Endothelial cell of umbilical vein (primary cell): ENCODE measurements at regions not wholly inside any gene's neighbourhood (a gene's known extent, or its start where the extent isn't known, plus 50 kb on each side); places are given as distances from the start of the nearest gene placed in this dataset.

ENCODE experiments used
- BruUV-seq: library from RNA; stranded (reverse); fragments of 400-500 nt; replicated peaks from 2 replicates; lab custom pipeline; 2021; lab: Mats Ljungman, UMichigan
- CTCF ChIA-PET: fragments of 300-600, 350-600 bp; sonication (Branson Sonifier 250); formaldehyde crosslinking; loops from one replicate; lab custom pipeline; 2021; ENCODE audit warnings: antibody characterized with exemption, inconsistent platforms; lab: Charles Lee
- POLR2A ChIA-PET: fragments of 300-600, 350-600 bp; sonication (Branson Sonifier 250); formaldehyde crosslinking; loops from one replicate; lab custom pipeline; 2021; ENCODE audit warnings: antibody characterized with exemption, inconsistent platforms; lab: Charles Lee
- DNase-seq: peaks from one replicate; pipeline ENCODE4 v3.0.0-alpha.2; 2011; ENCODE audit warnings: low read depth, low spot score
- FAIRE-seq: peaks from 2 replicates; lab custom pipeline; 2011; peaks lifted over from hg19 to GRCh38; lab: Jason Lieb, UNC
- H2AFZ ChIP-seq: 2 replicates; pipeline ENCODE4 v1.6.0; 2012; ENCODE audit warnings: low read depth, low read length, control low read depth, inconsistent platforms
- H3K27ac ChIP-seq: 2 replicates; pipeline ENCODE4 v1.5.1; 2011; ENCODE audit warnings: low read depth, mild to moderate bottlenecking, control low read depth, low read length, moderate library complexity; ENCODE audit not compliant: insufficient read depth
- H3K27me3 ChIP-seq, 2 experiments: 2 replicates each; pipeline versions ENCODE4 v1.6.0 to v1.6.1; 2011; ENCODE audit warnings: low read length in 2 of 2, mixed read lengths in 1 of 2; ENCODE audit not compliant: control insufficient read depth in 2 of 2, insufficient read depth in 2 of 2
- H3K36me3 ChIP-seq, 2 experiments: 2 replicates in 1 of 2; 3 replicates in 1 of 2; pipeline ENCODE4 v1.5.1; 2011; ENCODE audit warnings: low read length in 2 of 2, mild to moderate bottlenecking in 1 of 2, moderate library complexity in 1 of 2; ENCODE audit not compliant: control insufficient read depth in 2 of 2, insufficient read depth in 2 of 2; ENCODE audit errors: extremely low read depth in 1 of 2
- H3K4me1 ChIP-seq: 3 replicates; pipeline ENCODE4 v1.5.1; 2011; ENCODE audit warnings: mild to moderate bottlenecking, low read length; ENCODE audit not compliant: control insufficient read depth, insufficient read depth; ENCODE audit errors: extremely low read depth
- H3K4me2 ChIP-seq: 2 replicates; pipeline ENCODE4 v1.6.1; 2011; ENCODE audit warnings: low read length, control low read depth, mixed read lengths; ENCODE audit not compliant: insufficient read depth
- H3K4me3 ChIP-seq, 3 experiments: fragments of 200-600 bp in 1 of 3; sonication (generic), shearing (Covaris generic) in 1 of 3; replicated peaks in 1 of 3; 2 replicates each; pipeline ENCODE4 v1.5.1; 2011 to 2016; ENCODE audit warnings: control low read depth in 3 of 3, low read length in 3 of 3, mild to moderate bottlenecking in 2 of 3, inconsistent platforms in 1 of 3, low read depth in 1 of 3, moderate library complexity in 1 of 3; ENCODE audit not compliant: insufficient read depth in 1 of 3
- H3K79me2 ChIP-seq: 2 replicates; pipeline ENCODE4 v1.6.0; 2012; ENCODE audit warnings: low read length, inconsistent platforms; ENCODE audit not compliant: control insufficient read depth, insufficient read depth
- H3K9ac ChIP-seq: replicated peaks from 2 replicates; pipeline ENCODE3; 2011; ENCODE audit warnings: low read length, control low read depth; ENCODE audit not compliant: insufficient read depth; ENCODE audit errors: extremely low read depth
- H3K9me1 ChIP-seq: replicated peaks from 3 replicates; pipeline ENCODE4 v1.6.0; 2011; ENCODE audit warnings: mild to moderate bottlenecking, low read length; ENCODE audit not compliant: control insufficient read depth, insufficient read depth; ENCODE audit errors: extremely low read depth
- H3K9me3 ChIP-seq: replicated peaks from 2 replicates; pipeline ENCODE4 v1.5.1; 2012; ENCODE audit warnings: low read length, inconsistent platforms; ENCODE audit not compliant: control insufficient read depth, insufficient read depth
- H4K20me1 ChIP-seq: replicated peaks from 2 replicates; pipeline ENCODE3; 2011; ENCODE audit warnings: mild to moderate bottlenecking, low read length; ENCODE audit not compliant: control insufficient read depth, insufficient read depth; ENCODE audit errors: extremely low read depth
- EZH2 ChIP-seq: IDR thresholded peaks from 2 replicates; pipeline ENCODE4 v1.6.1; 2012; ENCODE audit warnings: borderline replicate concordance, low read depth, mild to moderate bottlenecking, moderate library complexity, low read length, inconsistent platforms; ENCODE audit not compliant: severe bottlenecking
- FOS ChIP-seq: IDR thresholded peaks from 2 replicates; pipeline ENCODE4 v1.6.1; 2011; ENCODE audit warnings: mild to moderate bottlenecking, low read length, moderate library complexity, borderline replicate concordance; ENCODE audit not compliant: insufficient read depth
- GATA2 ChIP-seq: IDR thresholded peaks from 2 replicates; pipeline ENCODE4 v1.7.0; 2011; ENCODE audit warnings: low read depth, mild to moderate bottlenecking, moderate library complexity, mixed read lengths, low read length; ENCODE audit not compliant: insufficient read length, insufficient read depth
- JUN ChIP-seq: IDR thresholded peaks from 2 replicates; pipeline ENCODE4 v1.6.1; 2011; ENCODE audit warnings: borderline replicate concordance, low read depth; ENCODE audit not compliant: insufficient read length, insufficient read depth
- MYC ChIP-seq: IDR thresholded peaks from one replicate; pipeline ENCODE4 v1.6.1; 2011; ENCODE audit warnings: mild to moderate bottlenecking, low read depth, low read length
- POLR2A ChIP-seq: IDR thresholded peaks from 2 replicates; pipeline ENCODE4 v1.6.1; 2012; ENCODE audit warnings: low read depth, mild to moderate bottlenecking, control low read depth, low read length
- POLR2AphosphoS5 ChIP-seq: IDR thresholded peaks from 2 replicates; pipeline ENCODE4 v1.6.1; 2012; ENCODE audit warnings: low read depth, mild to moderate bottlenecking, control low read depth, low read length, moderate library complexity; ENCODE audit not compliant: insufficient read depth
- dilution Hi-C: fragments of 300-500 bp; cut with MboI; formaldehyde crosslinking; loops from one replicate; pipeline ENCODE4 v1.15.0; 2019; ENCODE audit warnings: low sequenced_read_pairs; ENCODE audit not compliant: extremely low pct_ligation_motif_present
- intact Hi-C: fragments of 100-400 bp; cut with micrococcal nuclease; formaldehyde crosslinking; loops from one replicate; pipeline ENCODE4 v1.10.0; 2022
- TF ChIP-seq, protein P1 (sequence below), 2 donors: IDR thresholded peaks; 1 replicate in 1 of 2; 2 replicates in 1 of 2; pipeline ENCODE4 v1.5.1; 2011; ENCODE audit warnings: low read length in 2 of 2, mild to moderate bottlenecking in 2 of 2, moderate library complexity in 2 of 2, control low read depth in 1 of 2, inconsistent platforms in 1 of 2, low read depth in 1 of 2; ENCODE audit not compliant: insufficient read depth in 1 of 2; ENCODE audit errors: extremely low read depth in 1 of 2
- TF ChIP-seq, protein P2 (sequence below): IDR thresholded peaks from 2 replicates; pipeline ENCODE4 v1.6.1; 2011; ENCODE audit not compliant: insufficient read depth, insufficient read length

DNA sequence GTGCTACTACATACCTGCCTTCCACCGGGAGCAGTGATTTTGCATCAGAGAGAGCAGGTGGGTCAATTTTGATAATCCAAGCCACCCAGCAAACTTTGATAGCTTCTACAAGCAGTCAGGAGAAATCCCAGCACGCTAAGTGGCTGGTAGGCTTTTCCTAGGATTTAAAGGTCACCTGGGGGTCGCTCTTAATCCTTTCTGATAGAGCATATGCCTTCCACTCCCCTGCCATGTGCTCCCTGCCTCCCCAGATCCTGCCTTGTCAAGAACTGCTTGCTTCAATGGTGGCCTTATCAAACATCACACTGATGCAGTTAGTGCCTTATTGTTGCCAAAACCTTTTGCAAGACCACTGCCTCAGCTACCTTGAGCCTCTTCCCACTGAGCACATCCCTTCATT, 462.3 kb upstream of the MEX3C start:
- Histone ChIP-seq H3K9ac (no peak overlapping the region), H4K20me1 (no peaks in the 10 kb centered on the region), H2AFZ (no peak overlapping the region), H3K4me2 (no peak overlapping the region), H3K9me1 (no peaks in the 10 kb centered on the region), H3K27me3 (no peaks in the 10 kb centered on the region), H3K36me3 (no peaks in the 10 kb centered on the region), H3K9me3 (no peaks in the 10 kb centered on the region), H3K4me1 (no peaks in the 10 kb centered on the region), H3K27ac (no peak overlapping the region), H3K4me3 (no peak overlapping the region), H3K79me2 (no peaks in the 10 kb centered on the region)
- DNase-seq = no peak
- TF ChIP-seq POLR2AphosphoS5 (no peak), MYC (no peak), EZH2 (no peak), FOS (no peak), JUN (no peak), GATA2 (no peak), POLR2A (no peak)
- TF ChIP-seq, protein P1, sequence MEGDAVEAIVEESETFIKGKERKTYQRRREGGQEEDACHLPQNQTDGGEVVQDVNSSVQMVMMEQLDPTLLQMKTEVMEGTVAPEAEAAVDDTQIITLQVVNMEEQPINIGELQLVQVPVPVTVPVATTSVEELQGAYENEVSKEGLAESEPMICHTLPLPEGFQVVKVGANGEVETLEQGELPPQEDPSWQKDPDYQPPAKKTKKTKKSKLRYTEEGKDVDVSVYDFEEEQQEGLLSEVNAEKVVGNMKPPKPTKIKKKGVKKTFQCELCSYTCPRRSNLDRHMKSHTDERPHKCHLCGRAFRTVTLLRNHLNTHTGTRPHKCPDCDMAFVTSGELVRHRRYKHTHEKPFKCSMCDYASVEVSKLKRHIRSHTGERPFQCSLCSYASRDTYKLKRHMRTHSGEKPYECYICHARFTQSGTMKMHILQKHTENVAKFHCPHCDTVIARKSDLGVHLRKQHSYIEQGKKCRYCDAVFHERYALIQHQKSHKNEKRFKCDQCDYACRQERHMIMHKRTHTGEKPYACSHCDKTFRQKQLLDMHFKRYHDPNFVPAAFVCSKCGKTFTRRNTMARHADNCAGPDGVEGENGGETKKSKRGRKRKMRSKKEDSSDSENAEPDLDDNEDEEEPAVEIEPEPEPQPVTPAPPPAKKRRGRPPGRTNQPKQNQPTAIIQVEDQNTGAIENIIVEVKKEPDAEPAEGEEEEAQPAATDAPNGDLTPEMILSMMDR (IDR thresholded peaks at IDR 0.05; ENCODE audit: extremely low read depth in 1 of 2, insufficient read depth in 1 of 2, low read depth in 1 of 2, low read length in 2 of 2) = no peak
- TF ChIP-seq, protein P2, sequence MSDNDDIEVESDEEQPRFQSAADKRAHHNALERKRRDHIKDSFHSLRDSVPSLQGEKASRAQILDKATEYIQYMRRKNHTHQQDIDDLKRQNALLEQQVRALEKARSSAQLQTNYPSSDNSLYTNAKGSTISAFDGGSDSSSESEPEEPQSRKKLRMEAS = no peak
- BruUV-seq = no TSS peak
- CTCF ChIA-PET = no interaction called here
- FAIRE-seq = no peak
- POLR2A ChIA-PET = no interaction called here
- intact Hi-C loops = no loop called here
- dilution Hi-C loops = no loop called here
